ENCODE measurements at regions not wholly inside any gene's neighbourhood (a gene's known extent, or its start where the extent isn't known, plus 50 kb on each side); places are given as distances from the start of the nearest gene placed in this dataset.
"Not testable (repeated sequence)": the region's sequence is repeated elsewhere in the genome, so short reads cannot be mapped to it uniquely, and the experiment has no call there.

- no peak for DNase-seq
These were observed 75.2 kb upstream of the CD28 start for GRCh38 chr2:203631068-203631757.

- no peak for DNase-seq
These were observed 69.6 kb upstream of the CD28 start for GRCh38 chr2:203636588-203637470.

DNA sequence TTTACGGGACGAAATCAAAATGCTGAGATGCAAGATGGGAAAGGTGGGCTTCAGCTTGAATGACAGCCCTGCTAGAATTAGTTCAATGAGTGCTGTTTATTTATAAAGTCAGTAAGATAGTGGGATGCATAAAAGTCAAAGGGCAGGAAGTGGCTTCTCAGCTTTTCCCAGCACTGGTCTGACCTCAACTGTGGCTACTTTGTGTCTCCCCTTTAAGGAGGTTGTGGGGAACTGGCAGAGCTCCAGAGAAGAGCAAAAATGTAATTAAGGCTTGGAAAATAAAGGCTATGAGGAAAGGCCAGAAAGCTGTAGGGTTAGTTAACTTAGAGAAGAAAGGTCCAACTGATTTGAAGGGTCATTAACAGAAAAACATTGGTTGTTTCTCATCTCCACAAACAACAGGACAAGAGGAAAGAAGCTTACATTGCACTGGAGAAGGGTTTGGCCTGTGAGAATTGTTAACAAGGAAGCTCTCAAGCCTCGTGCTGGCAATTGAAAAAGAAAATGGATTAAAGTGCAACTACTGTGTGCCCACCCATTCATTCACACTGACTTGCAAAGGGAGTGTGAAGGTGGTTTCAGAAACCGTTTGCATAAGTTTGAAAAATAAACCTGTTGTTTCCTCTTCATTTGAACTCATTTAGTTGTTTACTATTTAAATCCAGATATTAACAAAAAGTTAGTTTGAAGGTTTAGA is 68.8 kb upstream of the CD28 start:
- peak; percentile 46 for DNase-seq

- not testable (repeated sequence) for DNase-seq
These were observed 64.6 kb upstream of the CD28 start for GRCh38 chr2:203641865-203642264.

DNA sequence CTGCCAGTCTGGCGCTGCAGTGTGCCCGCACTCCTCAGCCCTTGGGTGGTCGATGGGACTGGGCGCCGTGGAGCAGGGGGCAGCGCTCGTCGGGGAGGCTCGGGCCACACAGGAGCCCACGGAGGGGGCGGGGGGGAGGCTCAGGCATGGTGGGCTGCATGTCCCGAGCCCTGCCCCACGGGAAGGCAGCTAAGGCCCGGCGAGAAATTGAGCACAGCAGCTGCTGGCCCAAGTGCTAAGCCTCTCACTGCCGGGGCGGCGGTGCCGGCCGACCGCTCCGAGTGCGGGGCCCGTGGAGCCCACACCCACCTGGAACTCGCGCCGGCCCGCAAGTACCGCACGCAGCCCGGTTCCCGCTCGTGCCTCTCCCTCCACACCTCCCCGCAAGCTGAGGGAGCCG is 63.6 kb upstream of the CD28 start:
- not testable (repeated sequence) for DNase-seq

DNA sequence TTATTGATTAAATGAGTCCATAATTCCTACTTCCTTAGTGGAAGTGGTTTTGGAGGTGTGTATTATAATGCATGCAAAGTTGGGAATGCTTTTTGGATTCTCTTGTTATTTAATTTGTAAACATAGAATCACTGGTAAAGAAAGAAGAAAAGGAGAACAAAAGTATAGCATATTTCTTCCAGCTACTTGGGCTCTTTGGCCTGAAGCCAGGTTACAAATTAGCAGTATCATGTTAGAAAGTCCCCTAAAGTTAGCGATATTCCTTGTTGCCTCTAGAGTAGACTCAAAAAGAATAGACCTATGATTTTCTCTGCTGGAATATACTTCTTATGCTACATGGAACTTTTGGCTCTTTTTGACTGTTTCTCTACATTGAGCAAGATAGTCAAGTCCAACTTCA is 60.6 kb upstream of the CD28 start:
- no peak for DNase-seq

GRCh38 chr2:203646266-203646864 is 60.1 kb upstream of the CD28 start:
- no peak for DNase-seq

- no peak for DNase-seq
These were observed 59.5 kb upstream of the CD28 start for GRCh38 chr2:203646961-203647360.

GRCh38 chr2:203647579-203647978 is 58.9 kb upstream of the CD28 start:
- DNase-seq: no peak

DNA sequence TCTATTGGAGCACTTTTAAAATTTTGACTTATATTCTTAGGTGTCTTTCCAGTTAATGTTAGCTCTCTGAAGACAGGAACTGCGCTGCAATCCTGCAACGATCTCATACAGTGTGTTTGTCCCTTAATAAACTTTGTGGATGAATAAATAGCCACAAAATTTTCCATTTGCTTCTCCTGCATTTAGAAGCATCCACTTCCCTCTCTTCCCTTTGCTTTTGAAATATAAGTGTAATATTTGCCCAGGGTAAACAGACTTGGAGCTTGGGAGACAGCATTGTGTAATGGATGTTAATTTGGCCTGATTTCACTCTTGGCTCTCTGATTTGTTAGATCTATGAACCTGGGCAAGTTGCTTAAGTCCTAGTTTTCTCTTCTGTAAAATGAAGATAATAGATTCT is 58.2 kb upstream of the CD28 start:
- DNase-seq: no peak

DNA sequence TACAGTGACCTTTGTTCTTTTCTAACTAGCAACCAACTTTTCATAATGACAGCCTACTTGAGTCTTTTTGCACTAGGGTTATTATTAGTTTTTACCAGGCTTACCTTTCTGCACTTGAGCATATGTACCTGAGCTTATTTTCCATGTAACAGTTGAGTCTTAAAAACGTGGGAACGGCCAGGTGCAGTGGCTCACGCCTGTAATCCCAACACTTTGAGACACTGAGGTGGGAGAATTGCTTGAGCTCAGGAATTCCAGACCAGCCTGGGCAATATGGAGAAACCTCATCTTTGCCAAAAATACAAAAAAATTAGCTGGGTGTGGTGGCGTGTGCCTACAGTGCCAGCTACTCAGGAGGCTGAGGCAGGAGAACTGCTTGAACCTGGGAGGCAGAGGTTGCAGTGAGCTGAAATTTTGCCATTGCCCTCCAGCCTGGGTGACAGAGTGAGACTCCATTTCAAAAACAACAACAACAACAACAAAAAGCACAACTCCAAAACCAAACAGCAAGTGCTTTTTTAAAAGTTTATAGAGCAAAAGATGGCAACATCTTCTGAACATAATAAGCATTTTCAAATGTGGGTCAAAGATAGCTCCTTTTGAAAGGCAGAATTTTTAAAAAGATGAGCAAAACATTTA is 57.1 kb upstream of the CD28 start:
- no peak for DNase-seq

- no peak for DNase-seq
These were observed 55.4 kb upstream of the CD28 start for GRCh38 chr2:203650860-203651613.

DNA sequence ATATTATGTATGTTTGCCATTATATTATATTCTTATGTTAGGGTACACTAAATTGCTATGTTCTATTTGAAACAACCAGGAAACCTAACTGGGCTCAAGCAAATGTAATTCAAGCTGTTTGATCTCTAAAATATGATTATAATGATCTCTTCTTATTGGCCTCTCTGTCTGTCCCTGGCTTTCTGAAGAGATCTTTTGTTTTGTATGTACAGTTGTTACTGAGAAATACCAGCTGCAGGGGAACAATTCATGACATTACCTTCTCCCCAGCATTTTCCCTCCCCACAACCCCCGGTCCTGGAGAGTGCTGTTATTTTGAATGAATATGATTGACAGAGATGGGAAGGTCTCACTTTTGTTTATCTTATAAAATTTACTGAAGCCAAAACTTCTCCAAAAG is 54.8 kb upstream of the CD28 start:
- no peak for DNase-seq

DNA sequence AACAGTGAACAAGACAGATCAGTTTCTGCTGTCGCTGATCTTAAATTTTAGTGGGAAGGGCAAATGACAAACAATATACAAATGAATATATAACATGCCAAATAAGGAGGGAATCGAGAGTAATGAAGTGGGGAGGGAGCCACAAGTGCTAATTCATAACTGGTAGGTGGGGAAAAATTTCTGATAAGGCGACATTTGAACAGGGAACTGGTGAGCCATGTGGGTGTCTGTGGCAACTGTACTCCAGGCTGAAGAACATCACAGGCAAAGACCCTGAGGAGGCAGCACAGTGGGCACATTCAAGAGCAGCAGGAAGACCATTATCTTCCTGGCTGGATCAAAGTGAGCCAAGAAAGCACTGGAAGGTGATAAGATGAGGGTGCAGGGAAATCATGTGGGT is 51.6 kb upstream of the CD28 start:
- DNase-seq: no peak

- DNase-seq: no peak
These were observed 49.7 kb upstream of the CD28 start for GRCh38 chr2:203656522-203657287.

Data from right forelimb (tissue), 1 donor.